ENCODE measurements at regions not wholly inside any gene's neighbourhood (a gene's known extent, or its start where the extent isn't known, plus 50 kb on each side); places are given as distances from the start of the nearest gene placed in this dataset.
"Not testable (repeated sequence)": the region's sequence is repeated elsewhere in the genome, so short reads cannot be mapped to it uniquely, and the experiment has no call there.

- no peak for DNase-seq (ENCODE audit: extremely low read depth, low read depth)
- no peak for TF ChIP-seq CTCF (IDR thresholded peaks at IDR 0.05; ENCODE audit: low read depth, low read length, missing control alignments)
- H3K4me3 ChIP-seq (replicated peaks; ENCODE audit: low read depth, low read length): no peak overlapping the region
Observed at GRCh38 chr9:24071716-24072115, 245.7 kb upstream of the ELAVL2 start.

DNA sequence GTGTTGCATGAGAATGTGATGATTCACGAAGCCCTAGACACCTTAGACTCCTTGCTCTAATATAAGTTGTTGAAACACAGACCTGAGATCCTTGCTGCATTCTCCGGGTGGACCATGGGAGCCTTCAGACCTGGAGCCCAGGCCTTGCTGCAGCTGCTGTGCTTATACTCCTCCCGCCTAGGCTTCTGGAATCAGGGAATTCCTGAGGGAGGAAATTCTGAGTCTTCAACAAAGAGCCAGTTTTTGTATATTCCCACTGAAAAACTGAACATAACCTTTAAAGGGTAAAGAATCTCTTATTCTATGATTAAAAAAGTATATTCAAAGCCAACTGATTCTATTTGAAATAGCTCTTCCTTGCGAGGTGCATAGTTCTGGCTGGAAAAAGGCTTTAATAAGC is 245.1 kb upstream of the ELAVL2 start:
- no peak for DNase-seq (ENCODE audit: extremely low read depth, low read depth)
- no peak overlapping the region for H3K4me3 ChIP-seq (replicated peaks; ENCODE audit: low read depth, low read length)
- TF ChIP-seq CTCF (IDR thresholded peaks at IDR 0.05; ENCODE audit: low read depth, low read length, missing control alignments): no peak

DNA sequence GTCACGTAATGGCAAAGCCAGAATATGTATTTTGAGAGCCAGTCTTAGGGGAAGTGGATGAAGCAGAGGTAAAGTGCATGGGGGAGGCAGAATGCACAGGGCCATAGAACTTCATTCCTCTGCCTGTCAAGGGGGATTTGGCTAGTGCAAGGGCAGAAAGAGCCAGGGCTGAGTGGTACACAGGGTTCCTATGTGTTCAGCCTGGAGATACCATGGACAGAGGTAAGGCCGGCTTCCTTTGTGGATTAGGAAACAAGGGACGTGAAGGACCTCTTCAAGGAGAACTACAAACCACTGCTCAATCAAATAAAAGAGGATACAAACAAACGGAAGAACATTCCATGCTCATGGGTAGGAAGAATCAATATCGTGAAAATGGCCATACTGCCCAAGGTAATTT is 241.1 kb upstream of the ELAVL2 start:
- H3K4me3 ChIP-seq (replicated peaks; ENCODE audit: low read depth, low read length); DNase-seq (ENCODE audit: extremely low read depth, low read depth): not testable (repeated sequence)

DNA sequence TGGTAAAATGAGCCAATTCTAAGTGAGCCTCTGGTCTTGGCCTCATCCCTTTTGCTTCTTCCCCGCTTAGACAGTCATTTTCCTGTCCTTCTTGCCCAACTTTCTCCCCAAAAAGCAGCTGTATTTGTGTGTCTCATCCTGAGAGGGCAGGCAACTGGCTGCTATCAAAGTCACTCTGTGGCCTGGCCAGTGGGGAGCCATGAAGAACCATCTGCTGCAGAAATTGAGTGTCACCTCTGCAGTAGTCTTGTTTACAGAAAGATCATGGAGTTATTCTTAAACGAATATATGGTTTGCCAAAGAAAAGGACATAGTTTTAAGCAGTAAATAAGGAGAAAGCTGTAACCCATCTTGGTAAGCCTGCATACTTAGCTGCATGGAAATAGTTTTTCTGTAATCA is 233.6 kb upstream of the ELAVL2 start:
- TF ChIP-seq CTCF (IDR thresholded peaks at IDR 0.05; ENCODE audit: low read depth, low read length, missing control alignments): no peak
- no peak for DNase-seq (ENCODE audit: extremely low read depth, low read depth)
- H3K4me3 ChIP-seq (replicated peaks; ENCODE audit: low read depth, low read length): no peak overlapping the region

GRCh38 chr9:24051587-24051986 is 225.5 kb upstream of the ELAVL2 start:
- no peak for DNase-seq (ENCODE audit: extremely low read depth, low read depth)
- TF ChIP-seq CTCF (IDR thresholded peaks at IDR 0.05; ENCODE audit: low read depth, low read length, missing control alignments): no peak
- no peak overlapping the region for H3K4me3 ChIP-seq (replicated peaks; ENCODE audit: low read depth, low read length)

GRCh38 chr9:24050239-24050638 is 224.2 kb upstream of the ELAVL2 start:
- not testable (repeated sequence) for H3K4me3 ChIP-seq (replicated peaks; ENCODE audit: low read depth, low read length); DNase-seq (ENCODE audit: extremely low read depth, low read depth)

GRCh38 chr9:24045150-24045549 is 219.1 kb upstream of the ELAVL2 start:
- no peak for TF ChIP-seq CTCF (IDR thresholded peaks at IDR 0.05; ENCODE audit: low read depth, low read length, missing control alignments)
- H3K4me3 ChIP-seq (replicated peaks; ENCODE audit: low read depth, low read length): no peak overlapping the region
- no peak for DNase-seq (ENCODE audit: extremely low read depth, low read depth)

- no peak for TF ChIP-seq CTCF (IDR thresholded peaks at IDR 0.05; ENCODE audit: low read depth, low read length, missing control alignments)
- no peak overlapping the region for H3K4me3 ChIP-seq (replicated peaks; ENCODE audit: low read depth, low read length)
- no peak for DNase-seq (ENCODE audit: extremely low read depth, low read depth)
Observed at GRCh38 chr9:24044576-24044975, 218.5 kb upstream of the ELAVL2 start.

All from HFF-Myc (cell line).